ENCODE measurements at regions not wholly inside any gene's neighbourhood (a gene's known extent, or its start where the extent isn't known, plus 50 kb on each side); places are given as distances from the start of the nearest gene placed in this dataset.
"Not testable (repeated sequence)": the region's sequence is repeated elsewhere in the genome, so short reads cannot be mapped to it uniquely, and the experiment has no call there.

- Mint-ChIP-seq H3K36me3 (ENCODE audit: low read depth) (no peaks in the 10 kb centered on the region), H3K27ac (no peak overlapping the region), H3K27me3 (peaks cover 35% of the 10 kb centered on the region), H3K4me1 (ENCODE audit: low read depth) (no peaks in the 10 kb centered on the region), H3K9me3 (peaks cover 3% of the 10 kb centered on the region), H3K4me3 (no peak overlapping the region)
- intact Hi-C loops (cut with micrococcal nuclease) = no loop called here
- ChIA-PET POLR2A (no interaction called here), CTCF (no interaction called here)
- ATAC-seq = no peak
- DNase-seq = no peak
- TF ChIP-seq, protein P1, sequence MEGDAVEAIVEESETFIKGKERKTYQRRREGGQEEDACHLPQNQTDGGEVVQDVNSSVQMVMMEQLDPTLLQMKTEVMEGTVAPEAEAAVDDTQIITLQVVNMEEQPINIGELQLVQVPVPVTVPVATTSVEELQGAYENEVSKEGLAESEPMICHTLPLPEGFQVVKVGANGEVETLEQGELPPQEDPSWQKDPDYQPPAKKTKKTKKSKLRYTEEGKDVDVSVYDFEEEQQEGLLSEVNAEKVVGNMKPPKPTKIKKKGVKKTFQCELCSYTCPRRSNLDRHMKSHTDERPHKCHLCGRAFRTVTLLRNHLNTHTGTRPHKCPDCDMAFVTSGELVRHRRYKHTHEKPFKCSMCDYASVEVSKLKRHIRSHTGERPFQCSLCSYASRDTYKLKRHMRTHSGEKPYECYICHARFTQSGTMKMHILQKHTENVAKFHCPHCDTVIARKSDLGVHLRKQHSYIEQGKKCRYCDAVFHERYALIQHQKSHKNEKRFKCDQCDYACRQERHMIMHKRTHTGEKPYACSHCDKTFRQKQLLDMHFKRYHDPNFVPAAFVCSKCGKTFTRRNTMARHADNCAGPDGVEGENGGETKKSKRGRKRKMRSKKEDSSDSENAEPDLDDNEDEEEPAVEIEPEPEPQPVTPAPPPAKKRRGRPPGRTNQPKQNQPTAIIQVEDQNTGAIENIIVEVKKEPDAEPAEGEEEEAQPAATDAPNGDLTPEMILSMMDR (IDR thresholded peaks at IDR 0.05) = no peak
Measured at GRCh38 chr1:38481871-38482826, 377.4 kb downstream of the RRAGC start.

GRCh38 chr1:38479662-38480061, 379.9 kb downstream of the RRAGC start:
- POLR2A ChIA-PET; DNase-seq; intact Hi-C loops (cut with micrococcal nuclease); H3K4me3 Mint-ChIP-seq; ATAC-seq; H3K36me3 Mint-ChIP-seq (ENCODE audit: low read depth); CTCF ChIA-PET; H3K27ac Mint-ChIP-seq; H3K9me3 Mint-ChIP-seq: not testable (repeated sequence)
- Mint-ChIP-seq H3K27me3 (peaks cover 40% of the 10 kb centered on the region), H3K4me1 (ENCODE audit: low read depth) (peaks cover 11% of the 10 kb centered on the region)

- Mint-ChIP-seq H3K27ac (no peak overlapping the region), H3K27me3 (peaks cover 46% of the 10 kb centered on the region), H3K36me3 (ENCODE audit: low read depth) (no peaks in the 10 kb centered on the region), H3K4me1 (ENCODE audit: low read depth) (peaks cover 13% of the 10 kb centered on the region), H3K4me3 (no peak overlapping the region), H3K9me3 (peaks cover 3% of the 10 kb centered on the region)
- intact Hi-C loops (cut with micrococcal nuclease) = no loop called here
- POLR2A ChIA-PET = no interaction called here
- ATAC-seq = no peak
- TF ChIP-seq, protein P1 (IDR thresholded peaks at IDR 0.05) = no peak
- CTCF ChIA-PET = no interaction called here
- no peak for DNase-seq
Measured at GRCh38 chr1:38477811-38478210, 381.8 kb downstream of the RRAGC start.

DNA sequence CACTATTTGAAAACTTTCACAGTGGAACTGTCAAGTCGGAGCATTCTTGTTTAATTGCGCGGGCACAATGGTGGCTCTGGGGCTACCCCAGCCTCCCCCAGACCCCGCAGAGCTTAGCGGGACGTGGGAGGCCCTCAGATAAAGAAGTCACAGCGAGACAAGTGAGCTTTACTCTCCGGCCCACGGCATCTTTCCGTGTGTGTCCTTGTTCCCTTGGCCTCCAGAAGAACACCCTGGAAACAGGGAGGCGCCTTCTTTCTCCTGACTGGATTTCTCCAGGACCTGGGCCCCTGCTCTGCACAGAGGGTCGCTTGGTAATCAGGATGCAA, 382.8 kb downstream of the RRAGC start:
- ChIA-PET CTCF (no interaction called here), POLR2A (no interaction called here)
- Mint-ChIP-seq H3K36me3 (ENCODE audit: low read depth) (no peaks in the 10 kb centered on the region), H3K4me1 (ENCODE audit: low read depth) (peaks cover 13% of the 10 kb centered on the region), H3K9me3 (peaks cover 3% of the 10 kb centered on the region), H3K27ac (no peak overlapping the region), H3K4me3 (no peak overlapping the region), H3K27me3 (peaks cover 47% of the 10 kb centered on the region)
- no peak for ATAC-seq
- DNase-seq = no peak
- intact Hi-C loops (cut with micrococcal nuclease) = no loop called here
- TF ChIP-seq, protein P1 (IDR thresholded peaks at IDR 0.05) = no peak

DNA sequence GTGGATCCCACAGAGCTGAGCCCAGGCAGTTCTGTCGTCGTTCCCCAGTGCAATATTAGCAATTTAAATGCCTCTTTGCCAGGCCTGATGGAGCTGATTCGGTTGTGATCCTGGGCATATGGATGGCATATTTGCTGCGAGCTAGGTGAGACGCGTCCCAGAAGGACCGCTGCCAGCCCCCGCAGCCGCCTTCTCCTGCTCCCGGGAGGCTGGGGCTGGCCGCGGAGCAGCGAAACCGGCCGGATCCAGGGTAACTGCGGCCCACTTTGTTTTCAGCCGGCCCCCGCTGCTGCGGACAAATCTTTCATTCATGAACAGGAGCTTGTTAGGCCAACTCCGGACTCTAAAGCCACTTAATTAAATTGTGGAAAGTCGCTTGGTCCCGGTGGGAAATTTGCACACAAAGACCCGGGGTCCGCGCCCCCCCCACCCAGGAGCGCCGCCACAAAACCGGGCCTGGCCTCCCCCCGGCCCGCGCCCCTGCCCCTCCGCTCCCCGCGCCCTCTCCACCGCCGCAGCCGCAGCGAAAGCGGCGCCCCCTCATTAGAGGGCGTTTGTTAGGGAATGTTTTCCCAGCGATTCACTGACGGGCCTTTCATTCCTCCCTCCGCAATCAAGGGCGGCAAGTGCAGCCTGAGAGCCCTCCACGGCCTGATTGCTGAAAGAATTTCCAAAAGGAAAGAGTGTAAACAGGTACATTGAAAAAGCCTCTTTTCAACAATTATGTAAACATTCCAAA, 383.3 kb downstream of the RRAGC start:
- POLR2A ChIA-PET = no interaction called here
- no peak for ATAC-seq
- CTCF ChIA-PET = no interaction called here

More for the DNA sequence above, 383.3 kb downstream of the RRAGC start:
- Mint-ChIP-seq H3K4me3 (no peak overlapping the region), H3K36me3 (ENCODE audit: low read depth) (no peaks in the 10 kb centered on the region), H3K27ac (no peak overlapping the region), H3K4me1 (ENCODE audit: low read depth) (peaks cover 13% of the 10 kb centered on the region), H3K27me3 (peaks cover 45% of the 10 kb centered on the region), H3K9me3 (peaks cover 3% of the 10 kb centered on the region)
- TF ChIP-seq, protein P1 (IDR thresholded peaks at IDR 0.05) = no peak
- intact Hi-C loops (cut with micrococcal nuclease) = no loop called here
- no peak for DNase-seq

Data from activated CD8-positive, alpha-beta T cell treated with anti-CD3 and anti-CD28 coated beads for 36 hours (primary cell).